Trophoblast cell (in vitro differentiated cells and primary cell): ENCODE measurements at regions not wholly inside any gene's neighbourhood (a gene's known extent, or its start where the extent isn't known, plus 50 kb on each side); places are given as distances from the start of the nearest gene placed in this dataset.

Experiments used
- DNase-seq, 2 donors: peaks; one replicate each; pipeline ENCODE4 v3.0.0-alpha.2; 2016
- H2AFZ ChIP-seq: 2 replicates; pipeline ENCODE4 v1.6.1; 2013; ENCODE audit warnings: low read length, moderate library complexity, mild to moderate bottlenecking; ENCODE audit not compliant: insufficient read depth, poor library complexity
- H2AK5ac ChIP-seq: 2 replicates; pipeline ENCODE4 v1.6.1; 2013; ENCODE audit warnings: mild to moderate bottlenecking, low read length
- H2BK120ac ChIP-seq: 2 replicates; pipeline ENCODE4 v1.6.1; 2013; ENCODE audit warnings: low read length, mild to moderate bottlenecking, moderate library complexity; ENCODE audit not compliant: insufficient read depth, poor library complexity
- H2BK12ac ChIP-seq: 2 replicates; pipeline ENCODE4 v1.6.1; 2013; ENCODE audit warnings: mild to moderate bottlenecking, low read length, moderate library complexity
- H2BK5ac ChIP-seq: 2 replicates; pipeline ENCODE4 v1.6.1; 2013; ENCODE audit warnings: low read length, low read depth, moderate library complexity, mild to moderate bottlenecking; ENCODE audit not compliant: poor library complexity
- H3K14ac ChIP-seq: 2 replicates; pipeline ENCODE4 v1.6.1; 2013; ENCODE audit warnings: mild to moderate bottlenecking, low read length
- H3K18ac ChIP-seq: 2 replicates; pipeline ENCODE4 v1.6.1; 2013; ENCODE audit warnings: mild to moderate bottlenecking, low read length
- H3K23ac ChIP-seq: 2 replicates; pipeline ENCODE4 v1.6.1; 2013; ENCODE audit warnings: low read length
- H3K27ac ChIP-seq: 2 replicates; pipeline ENCODE4 v1.5.1; 2013; ENCODE audit warnings: low read depth, mild to moderate bottlenecking, inconsistent platforms, low read length, moderate library complexity
- H3K27me3 ChIP-seq: 2 replicates; pipeline ENCODE4 v1.6.1; 2013; ENCODE audit warnings: inconsistent platforms, mild to moderate bottlenecking, low read length, moderate library complexity; ENCODE audit not compliant: insufficient read depth
- H3K36me3 ChIP-seq, 2 experiments: 1 replicate in 1 of 2; 2 replicates in 1 of 2; pipeline ENCODE4 v1.6.1; 2013; ENCODE audit warnings: low read length in 2 of 2, mild to moderate bottlenecking in 2 of 2, moderate library complexity in 1 of 2; ENCODE audit not compliant: insufficient read depth in 2 of 2, control insufficient read depth in 1 of 2
- H3K4ac ChIP-seq: 2 replicates; pipeline ENCODE4 v1.6.1; 2013; ENCODE audit warnings: low read depth, mild to moderate bottlenecking, low read length, moderate library complexity
- H3K4me1 ChIP-seq, 2 experiments: 1 replicate in 1 of 2; 2 replicates in 1 of 2; pipeline ENCODE4 v1.6.1; 2013; ENCODE audit warnings: low read length in 2 of 2, mild to moderate bottlenecking in 2 of 2, moderate library complexity in 1 of 2; ENCODE audit not compliant: insufficient read depth in 2 of 2, control insufficient read depth in 1 of 2
- H3K4me2 ChIP-seq: 2 replicates; pipeline ENCODE4 v1.6.1; 2013; ENCODE audit warnings: inconsistent platforms, mild to moderate bottlenecking, low read length, moderate library complexity
- H3K4me3 ChIP-seq: 2 replicates; pipeline ENCODE4 v1.5.1; 2013; ENCODE audit warnings: mild to moderate bottlenecking, low read depth, low read length, inconsistent platforms
- H3K79me1 ChIP-seq: one replicate; pipeline ENCODE4 v1.6.1; 2013; ENCODE audit warnings: low read length
- H3K79me2 ChIP-seq: 2 replicates; pipeline ENCODE4 v1.6.1; 2013; ENCODE audit warnings: low read length, mild to moderate bottlenecking; ENCODE audit not compliant: control insufficient read depth, insufficient read depth, poor library complexity
- H3K9ac ChIP-seq: 2 replicates; pipeline ENCODE4 v1.6.1; 2013; ENCODE audit warnings: mild to moderate bottlenecking, low read length
- H3K9me3 ChIP-seq: 2 replicates; pipeline ENCODE4 v1.6.1; 2013; ENCODE audit warnings: low read depth, mild to moderate bottlenecking, control low read depth, inconsistent platforms, low read length; ENCODE audit not compliant: insufficient read depth
- H4K12ac ChIP-seq: 2 replicates; pipeline ENCODE4 v1.6.1; 2013; ENCODE audit warnings: low read depth, mild to moderate bottlenecking, low read length, moderate library complexity
- H4K8ac ChIP-seq: 2 replicates; pipeline ENCODE4 v1.6.1; 2013; ENCODE audit warnings: low read depth, mild to moderate bottlenecking, low read length, moderate library complexity
- H4K91ac ChIP-seq: one replicate; pipeline ENCODE4 v1.6.1; 2013; ENCODE audit warnings: low read depth, mild to moderate bottlenecking, low read length, moderate library complexity
- WGBS: extraction: QIAGEN DNeasy Blood & Tissue Kit; methylation state at CpG from one replicate; pipeline ENCODE4 v1.1.7; 2013; ENCODE audit warnings: missing lambda C conversion rate; ENCODE audit not compliant: insufficient read length, insufficient coverage; ENCODE audit errors: extremely low coverage; 5-methylcytosine and 5-hydroxymethylcytosine counted together

GRCh38 chr21:35632711-35633110 lies 427.6 kb downstream of the SETD4 start:
- no peaks in the 10 kb centered on the region for H3K79me2 ChIP-seq
- no peak overlapping the region for H3K27ac ChIP-seq
- H4K12ac ChIP-seq = no peak overlapping the region
- H3K36me3 ChIP-seq = no peaks in the 10 kb centered on the region
- no peak overlapping the region for H3K23ac ChIP-seq
- H2BK12ac ChIP-seq = no peak overlapping the region
- no peak overlapping the region for H4K91ac ChIP-seq
- no peak overlapping the region for H3K4ac ChIP-seq
- no peak overlapping the region for H3K9ac ChIP-seq
- no peak overlapping the region for H3K18ac ChIP-seq
- H2AK5ac ChIP-seq = no peak overlapping the region
- DNase-seq = no peak
- peaks cover 0 to 3% of the 10 kb centered on the region in 2 experiments for H3K4me1 ChIP-seq
- H2BK120ac ChIP-seq = no peak overlapping the region
- no peaks in the 10 kb centered on the region for H3K79me1 ChIP-seq
- H3K4me2 ChIP-seq = no peak overlapping the region
- no peak overlapping the region for H2BK5ac ChIP-seq
- H3K14ac ChIP-seq = no peak overlapping the region
- no peaks in the 10 kb centered on the region for H3K9me3 ChIP-seq
- H4K8ac ChIP-seq = no peak overlapping the region
- no peaks in the 10 kb centered on the region for H3K27me3 ChIP-seq
- WGBS = no CpG with 5 or more reads among the region's 5 CpGs
- no peak overlapping the region for H2AFZ ChIP-seq
- H3K4me3 ChIP-seq = no peak overlapping the region

- Histone ChIP-seq H3K9ac (no peak overlapping the region), H3K4me3 (no peak overlapping the region)
- WGBS = no CpG with 5 or more reads among the region's 3 CpGs
These were observed 432.0 kb downstream of the SETD4 start for GRCh38 chr21:35628316-35628715.

GRCh38 chr21:35627462-35627861 lies 432.9 kb downstream of the SETD4 start:
- Histone ChIP-seq H3K23ac (no peak overlapping the region), H2BK12ac (no peak overlapping the region), H3K27ac (no peak overlapping the region), H4K12ac (no peak overlapping the region), H3K4me2 (no peak overlapping the region), H2AK5ac (no peak overlapping the region), H3K79me1 (no peaks in the 10 kb centered on the region), H3K36me3 (no peaks in the 10 kb centered on the region), H3K4ac (no peak overlapping the region), H2AFZ (no peak overlapping the region), H3K4me1 (peaks cover 0 to 3% of the 10 kb centered on the region in 2 experiments), H4K91ac (no peak overlapping the region), H2BK5ac (no peak overlapping the region), H3K4me3 (no peak overlapping the region), H3K27me3 (no peaks in the 10 kb centered on the region), H3K9ac (no peak overlapping the region), H3K18ac (no peak overlapping the region), H4K8ac (no peak overlapping the region), H3K79me2 (no peaks in the 10 kb centered on the region), H3K9me3 (no peaks in the 10 kb centered on the region), H2BK120ac (no peak overlapping the region), H3K14ac (no peak overlapping the region)
- DNase-seq = no peak
- no CpG with 5 or more reads among the region's 4 CpGs for WGBS

More at GRCh38 chr21:35628316-35628715, 432.0 kb downstream of the SETD4 start:
- Histone ChIP-seq H2AK5ac (no peak overlapping the region), H3K27me3 (no peaks in the 10 kb centered on the region), H2BK12ac (no peak overlapping the region), H3K23ac (no peak overlapping the region), H3K79me1 (no peaks in the 10 kb centered on the region), H3K4me2 (no peak overlapping the region), H4K91ac (no peak overlapping the region), H2AFZ (no peak overlapping the region), H3K9me3 (no peaks in the 10 kb centered on the region), H3K27ac (no peak overlapping the region), H3K14ac (no peak overlapping the region), H3K36me3 (no peaks in the 10 kb centered on the region), H3K4ac (no peak overlapping the region), H3K4me1 (peaks cover 0 to 3% of the 10 kb centered on the region in 2 experiments), H3K79me2 (no peaks in the 10 kb centered on the region), H3K18ac (no peak overlapping the region), H4K8ac (no peak overlapping the region), H2BK120ac (no peak overlapping the region), H4K12ac (no peak overlapping the region), H2BK5ac (no peak overlapping the region)
- DNase-seq = peak; percentile 53 to 78

DNA sequence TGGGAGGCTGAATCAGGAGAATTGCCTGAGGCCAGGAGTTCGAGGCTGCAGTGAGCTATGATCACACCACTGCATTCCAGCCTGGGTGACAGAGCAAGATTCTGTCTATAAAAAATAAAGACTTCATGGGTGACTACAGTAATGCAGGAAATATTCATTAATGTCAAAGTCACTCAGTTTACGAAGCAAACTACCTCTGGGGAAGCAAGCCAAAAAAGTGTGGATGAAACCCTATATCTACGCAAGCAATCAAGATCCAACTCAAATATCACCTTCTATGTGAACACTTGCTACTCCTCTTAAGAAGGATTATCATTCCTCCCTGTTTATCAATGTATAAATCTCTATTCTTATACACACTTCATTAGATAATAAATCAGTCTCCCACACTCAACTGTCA lies 434.8 kb downstream of the SETD4 start:
- no peak overlapping the region for H2BK120ac ChIP-seq
- H3K27ac ChIP-seq = no peak overlapping the region
- H3K4me2 ChIP-seq = no peak overlapping the region
- H4K12ac ChIP-seq = no peak overlapping the region
- WGBS = no CpG with 5 or more reads among the region's 3 CpGs
- peak in 1 of 2 donors; percentile 29 for DNase-seq
- no peaks in the 10 kb centered on the region for H3K27me3 ChIP-seq
- H3K9ac ChIP-seq = no peak overlapping the region
- no peaks in the 10 kb centered on the region for H3K79me2 ChIP-seq
- no peak overlapping the region for H3K4me3 ChIP-seq
- no peak overlapping the region for H3K18ac ChIP-seq
- no peaks in the 10 kb centered on the region for H3K9me3 ChIP-seq
- H3K79me1 ChIP-seq = no peaks in the 10 kb centered on the region
- H3K36me3 ChIP-seq = no peaks in the 10 kb centered on the region
- no peak overlapping the region for H3K4ac ChIP-seq
- H2AFZ ChIP-seq = no peak overlapping the region
- H2BK12ac ChIP-seq = no peak overlapping the region
- H2BK5ac ChIP-seq = no peak overlapping the region
- H3K4me1 ChIP-seq = peaks cover 0 to 3% of the 10 kb centered on the region in 2 experiments
- H3K14ac ChIP-seq = no peak overlapping the region
- H4K91ac ChIP-seq = no peak overlapping the region
- no peak overlapping the region for H2AK5ac ChIP-seq
- no peak overlapping the region for H4K8ac ChIP-seq
- H3K23ac ChIP-seq = no peak overlapping the region
